CD4-positive, alpha-beta T cell treated with Interleukin-1 beta for 1 hour (primary cell): ENCODE measurements at regions not wholly inside any gene's neighbourhood (a gene's known extent, or its start where the extent isn't known, plus 50 kb on each side); places are given as distances from the start of the nearest gene placed in this dataset.
"Not testable (repeated sequence)": the region's sequence is repeated elsewhere in the genome, so short reads cannot be mapped to it uniquely, and the experiment has no call there.

Experiments
- DNase-seq, 2 donors: peaks; one replicate each; pipeline ENCODE4 v3.0.0-alpha.2; 2020 to 2022

- DNase-seq = no peak
These were observed 116.1 kb downstream of the CYP26B1 start for GRCh38 chr2:72031346-72032110.

- no peak for DNase-seq
These were observed 118.7 kb downstream of the CYP26B1 start for GRCh38 chr2:72028996-72029395.

GRCh38 chr2:72028351-72028995, 119.2 kb downstream of the CYP26B1 start:
- DNase-seq = no peak

GRCh38 chr2:72027426-72028161, 120.1 kb downstream of the CYP26B1 start:
- DNase-seq = no peak

- DNase-seq = no peak
These were observed 120.7 kb downstream of the CYP26B1 start for GRCh38 chr2:72026819-72027425.

GRCh38 chr2:72024451-72025175, 123.0 kb downstream of the CYP26B1 start:
- DNase-seq = no peak

DNA sequence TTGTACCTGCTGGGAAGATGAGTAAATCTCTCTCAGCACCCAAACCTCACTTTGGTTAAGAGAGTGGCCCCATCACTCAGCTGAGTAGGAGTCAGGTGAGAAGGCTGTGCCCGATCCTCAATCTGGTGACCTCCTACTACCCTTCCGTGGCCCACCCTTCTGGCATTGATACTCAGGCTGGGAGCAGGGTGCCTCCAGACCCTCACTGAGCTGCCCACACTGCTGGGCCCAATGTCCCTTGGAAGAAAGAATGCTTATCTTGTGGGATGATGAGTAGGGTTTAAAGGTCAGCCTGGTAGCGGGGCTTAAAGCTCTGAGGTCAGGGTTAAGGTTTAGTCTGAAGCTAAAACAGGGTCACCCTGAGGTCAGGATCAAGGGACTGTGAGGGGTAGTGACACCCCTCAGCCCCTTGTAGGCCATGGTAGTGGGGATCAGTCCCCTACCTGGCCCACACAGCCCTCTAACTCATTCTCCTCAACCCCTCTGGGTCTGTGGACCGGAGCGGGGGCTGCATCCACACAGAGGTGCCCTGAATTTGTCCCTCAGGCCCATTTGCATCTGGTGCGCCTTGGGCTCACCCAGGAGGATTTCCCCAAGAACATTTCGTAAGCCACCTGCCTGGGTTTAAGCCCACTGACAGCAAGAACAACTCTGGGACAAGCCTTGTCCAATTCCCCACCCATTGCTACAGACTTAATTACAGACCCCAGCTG, 123.8 kb downstream of the CYP26B1 start:
- DNase-seq = no peak

GRCh38 chr2:72021371-72021770, 126.3 kb downstream of the CYP26B1 start:
- not testable (repeated sequence) for DNase-seq

GRCh38 chr2:72015266-72015665, 132.4 kb downstream of the CYP26B1 start:
- no peak for DNase-seq

DNA sequence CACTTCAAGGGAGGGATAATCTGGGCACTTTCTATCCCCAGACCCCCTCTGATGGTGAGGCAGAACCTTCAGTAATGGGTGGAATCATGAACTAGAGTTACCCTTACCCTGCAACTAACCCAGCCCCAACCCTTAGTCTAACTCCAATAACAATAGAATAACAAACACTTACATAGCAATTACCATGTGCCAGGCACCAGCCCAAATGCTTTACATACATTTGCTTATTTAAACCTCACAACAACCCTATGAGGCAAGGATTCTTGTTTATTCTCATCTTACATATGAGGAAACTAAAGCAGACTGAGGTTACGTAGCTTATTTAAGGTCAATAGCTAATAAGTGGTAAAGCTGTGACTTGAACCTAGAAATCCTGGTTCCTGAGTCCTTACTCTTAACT, 132.8 kb downstream of the CYP26B1 start:
- no peak for DNase-seq

DNA sequence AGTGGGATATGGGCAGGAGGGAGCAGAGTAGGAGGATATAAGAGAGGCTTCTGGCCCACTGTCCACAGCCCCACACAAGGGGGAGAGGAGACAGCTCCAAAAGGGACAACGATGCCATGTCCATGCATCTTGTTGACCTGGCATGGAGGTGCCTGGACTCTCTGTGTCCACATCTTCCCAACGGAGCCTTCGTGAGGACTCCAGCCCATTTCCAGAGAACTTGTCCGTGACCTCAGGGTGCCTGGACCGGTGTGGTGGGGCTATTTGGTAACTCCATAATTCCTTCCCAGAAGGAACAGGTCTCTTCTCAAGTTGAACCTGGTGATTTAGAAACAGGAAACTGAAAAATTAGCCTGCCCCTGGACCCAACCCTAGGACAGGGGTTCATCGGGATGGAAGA, 133.9 kb downstream of the CYP26B1 start:
- DNase-seq = no peak

DNA sequence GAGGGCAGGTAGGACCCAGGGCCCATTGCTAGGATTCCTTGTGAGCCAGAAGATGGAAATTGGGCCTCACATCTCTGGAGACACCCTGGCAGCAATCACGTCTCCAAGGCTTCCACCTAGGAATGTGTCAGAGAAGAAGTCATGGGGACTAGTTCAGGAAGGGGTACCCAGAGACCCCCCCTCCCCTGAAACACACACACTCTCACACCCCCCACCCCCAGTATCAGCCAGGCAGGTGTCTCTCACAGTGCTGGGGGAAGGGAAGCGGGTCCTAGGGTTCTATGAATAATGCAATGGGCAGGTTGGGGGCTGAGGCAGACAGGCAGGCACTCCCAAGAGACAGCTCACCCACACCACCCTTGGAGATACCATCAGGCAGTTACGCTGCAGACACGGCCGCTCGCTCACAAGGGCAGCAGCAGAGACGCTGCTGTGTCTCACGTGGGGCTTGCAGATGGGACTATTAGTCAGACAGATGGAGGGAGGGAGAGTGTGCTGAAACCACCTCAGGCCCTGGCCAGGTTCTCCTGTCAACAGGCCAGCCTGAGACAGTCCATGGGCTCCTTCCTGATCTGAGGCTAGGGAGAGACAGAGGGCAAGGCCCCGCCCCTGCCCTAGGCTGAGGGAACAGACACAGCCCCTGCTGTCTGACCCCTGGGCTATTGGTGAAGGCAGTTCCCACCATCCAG, 134.6 kb downstream of the CYP26B1 start:
- DNase-seq = no peak

- DNase-seq = no peak
These were observed 135.9 kb downstream of the CYP26B1 start for GRCh38 chr2:72011791-72012190.

DNA sequence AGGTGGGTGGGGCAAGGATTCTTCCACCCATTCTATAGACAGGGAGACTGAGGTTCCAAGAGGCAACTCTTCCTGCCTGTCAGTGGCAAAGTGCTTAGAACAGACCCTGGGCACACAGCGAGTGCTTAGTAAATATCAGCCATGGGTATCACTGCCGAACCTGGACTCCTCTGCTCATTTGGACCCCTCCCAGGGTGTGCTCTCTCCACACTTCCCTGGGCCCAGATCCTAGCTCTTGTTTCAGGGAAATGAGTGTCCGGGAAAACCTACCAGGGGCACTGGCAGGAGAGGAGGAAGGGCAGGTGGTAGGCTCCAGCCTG, 136.3 kb downstream of the CYP26B1 start:
- no peak for DNase-seq

DNA sequence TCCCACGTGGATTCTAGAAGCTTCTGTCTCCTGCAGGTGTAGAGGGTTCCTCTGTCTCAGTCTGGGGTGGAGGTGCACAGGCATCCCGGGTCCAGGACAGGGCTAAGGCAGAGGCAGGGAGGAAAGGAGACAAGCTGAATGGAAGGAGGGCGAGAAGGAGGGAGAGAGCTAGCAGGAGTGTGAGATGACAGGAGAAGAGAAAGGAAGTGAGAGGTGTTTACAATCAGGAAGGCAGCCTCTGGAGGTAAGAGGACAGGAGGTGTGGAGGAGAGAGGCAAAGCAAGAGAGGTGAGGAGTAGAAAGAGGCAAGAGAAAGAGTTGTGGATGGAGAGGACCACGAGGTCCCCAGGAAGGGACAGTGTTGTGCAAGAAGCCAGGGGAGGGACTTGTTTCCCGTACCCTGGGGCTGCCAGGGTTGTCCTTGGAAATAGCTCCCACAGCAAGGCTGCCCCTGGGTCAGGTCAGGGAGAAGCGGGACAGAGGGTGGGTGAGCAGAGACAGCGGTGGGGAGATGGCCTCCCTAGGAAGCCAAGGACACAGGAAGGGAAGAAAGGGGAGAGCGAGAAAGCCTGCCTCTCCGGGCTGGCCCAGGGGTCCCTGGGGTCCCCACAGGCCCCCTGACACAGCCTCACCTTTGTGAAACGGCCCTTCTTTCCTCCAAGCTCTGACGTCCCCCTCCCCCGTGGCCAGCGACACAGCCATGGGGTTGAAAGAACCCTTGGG, 136.9 kb downstream of the CYP26B1 start:
- DNase-seq = no peak

DNA sequence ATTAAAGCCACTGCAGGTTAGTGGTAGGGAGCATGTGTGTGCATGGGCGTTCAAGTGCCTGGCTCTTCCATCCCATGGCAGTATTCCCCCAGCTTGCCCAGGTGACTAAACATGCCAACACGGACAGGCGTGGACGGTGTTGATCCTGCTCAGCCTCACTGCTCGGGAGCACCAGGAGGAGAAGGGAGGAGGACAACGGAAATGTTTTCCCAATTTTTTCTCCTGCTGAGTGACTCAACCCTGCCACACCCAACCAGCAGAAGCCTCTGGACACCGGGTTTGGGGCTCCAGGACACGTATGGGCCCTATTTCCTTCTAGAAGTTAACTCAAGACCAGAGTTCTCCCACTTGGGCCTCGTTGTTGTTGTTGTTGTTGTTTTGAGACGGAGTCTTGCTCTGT, 139.1 kb downstream of the CYP26B1 start:
- no peak for DNase-seq

- no peak for DNase-seq
These were observed 140.3 kb downstream of the CYP26B1 start for GRCh38 chr2:72007402-72007801.

DNA sequence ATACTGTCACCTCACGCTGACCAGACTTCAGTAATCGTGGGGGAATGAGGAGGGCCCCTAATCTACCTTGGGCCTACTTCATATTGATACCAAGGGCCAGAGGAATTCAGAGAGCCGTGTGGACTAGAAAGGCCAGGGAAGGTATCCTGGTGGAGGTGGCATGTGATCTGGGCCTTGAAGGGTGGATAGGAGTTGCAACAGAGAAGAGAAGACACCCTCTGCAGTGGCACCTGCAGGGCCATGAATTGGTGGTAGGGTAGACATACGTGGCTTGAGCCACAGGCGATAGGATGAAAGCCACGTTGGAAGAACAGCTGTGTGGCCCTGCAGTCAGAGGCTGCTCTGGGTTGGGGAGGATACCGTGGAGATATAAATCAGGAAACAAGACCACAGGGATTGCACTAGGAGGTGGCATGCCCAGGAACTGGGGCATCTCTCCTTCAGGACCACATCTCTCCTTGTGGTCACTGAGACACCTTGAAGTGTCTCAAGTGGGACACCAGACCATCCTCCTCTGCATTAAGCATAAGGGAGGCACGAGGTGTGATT, 141.4 kb downstream of the CYP26B1 start:
- DNase-seq = no peak

DNA sequence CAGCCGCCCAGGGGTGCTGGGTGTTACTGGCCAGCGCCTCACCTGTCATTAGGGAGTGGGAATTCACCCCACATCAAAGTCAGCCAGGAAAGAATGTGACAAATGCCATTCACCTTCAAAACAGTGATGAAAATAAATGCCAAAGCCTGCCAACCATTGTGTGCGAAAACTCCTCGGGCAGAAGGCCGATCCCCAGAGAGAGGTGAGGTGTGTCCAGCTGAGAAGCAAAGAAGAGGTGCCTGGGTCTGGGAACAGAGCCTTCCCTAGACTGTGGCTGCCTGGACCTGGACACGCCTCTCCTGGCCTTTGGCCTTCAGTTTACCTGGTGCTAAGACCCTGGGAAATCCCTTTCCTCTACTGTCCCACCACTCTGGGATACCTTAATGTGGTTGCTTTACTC, 142.7 kb downstream of the CYP26B1 start:
- no peak for DNase-seq

DNA sequence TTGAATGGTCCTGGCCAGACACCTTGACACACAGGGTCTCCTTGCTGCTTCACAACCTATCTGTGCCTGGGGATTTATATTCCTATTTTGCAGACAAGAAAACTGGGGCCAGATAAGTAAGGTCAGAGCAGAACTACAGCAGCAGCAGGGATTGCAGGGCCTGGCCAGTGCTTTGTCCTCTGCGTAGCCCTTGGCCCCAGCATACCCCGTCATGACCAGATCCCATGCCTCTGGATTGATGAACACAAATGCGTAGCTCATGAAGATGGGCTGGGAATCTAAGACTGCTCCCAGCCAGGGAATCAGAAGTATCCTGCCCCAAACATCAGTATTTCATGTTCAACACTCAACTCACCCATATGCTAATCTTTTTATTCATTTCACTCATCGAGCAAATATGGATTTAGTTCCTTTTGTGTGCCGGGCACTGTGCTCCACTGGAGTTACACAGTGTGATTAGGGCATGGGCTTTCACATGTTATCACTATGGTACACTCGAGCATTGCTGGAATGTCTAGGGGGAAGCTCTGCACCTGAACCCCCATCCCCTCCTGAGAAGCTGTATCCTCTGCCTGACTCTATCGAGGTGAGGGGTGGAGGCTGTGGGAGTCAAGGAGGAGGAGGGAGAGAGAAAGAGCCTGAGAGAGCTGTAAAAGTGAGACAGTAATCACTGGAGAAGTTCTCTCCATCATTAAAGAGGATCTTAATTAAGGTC, 143.3 kb downstream of the CYP26B1 start:
- DNase-seq = no peak
